ENCODE measurements at regions not wholly inside any gene's neighbourhood (a gene's known extent, or its start where the extent isn't known, plus 50 kb on each side); places are given as distances from the start of the nearest gene placed in this dataset.
"Not testable (repeated sequence)": the region's sequence is repeated elsewhere in the genome, so short reads cannot be mapped to it uniquely, and the experiment has no call there.

GRCh38 chr10:130352291-130352645 is 216.1 kb downstream of the GLRX3 start:
- FAIRE-seq, result no peak

GRCh38 chr10:130353928-130354572 is 217.9 kb downstream of the GLRX3 start:
- FAIRE-seq, result no peak

- no peak for FAIRE-seq
Measured at GRCh38 chr10:130354573-130354954, 218.4 kb downstream of the GLRX3 start.

- FAIRE-seq, result no peak
Measured at GRCh38 chr10:130354976-130355795, 219.0 kb downstream of the GLRX3 start.

- FAIRE-seq, result not testable (repeated sequence)
Measured at GRCh38 chr10:130356429-130356828, 220.2 kb downstream of the GLRX3 start.

GRCh38 chr10:130357226-130357625 is 221.0 kb downstream of the GLRX3 start:
- no peak for FAIRE-seq

- no peak for FAIRE-seq
Measured at GRCh38 chr10:130357951-130358350, 221.8 kb downstream of the GLRX3 start.

GRCh38 chr10:130358981-130359650 is 222.9 kb downstream of the GLRX3 start:
- no peak for FAIRE-seq

GRCh38 chr10:130359711-130360110 is 223.5 kb downstream of the GLRX3 start:
- no peak for FAIRE-seq

- FAIRE-seq, result no peak
Measured at GRCh38 chr10:130360826-130361311, 224.7 kb downstream of the GLRX3 start.

- no peak for FAIRE-seq
Measured at GRCh38 chr10:130361351-130362105, 225.3 kb downstream of the GLRX3 start.

- FAIRE-seq, result no peak
Measured at GRCh38 chr10:130362308-130362761, 226.1 kb downstream of the GLRX3 start.

GRCh38 chr10:130363051-130363450 is 226.9 kb downstream of the GLRX3 start:
- FAIRE-seq, result no peak

GRCh38 chr10:130363899-130364445 is 227.8 kb downstream of the GLRX3 start:
- FAIRE-seq, result no peak

GRCh38 chr10:130364631-130365411 is 228.6 kb downstream of the GLRX3 start:
- no peak for FAIRE-seq

GRCh38 chr10:130368761-130369560 is 232.8 kb downstream of the GLRX3 start:
- FAIRE-seq, result no peak

GRCh38 chr10:130369645-130370381 is 233.6 kb downstream of the GLRX3 start:
- no peak for FAIRE-seq

GRCh38 chr10:130370721-130371120 is 234.5 kb downstream of the GLRX3 start:
- FAIRE-seq, result no peak

- no peak for FAIRE-seq
Measured at GRCh38 chr10:130371156-130371555, 235.0 kb downstream of the GLRX3 start.

- FAIRE-seq, result no peak
Measured at GRCh38 chr10:130371666-130372065, 235.5 kb downstream of the GLRX3 start.

Measured in A204.1 (cell line).